ENCODE measurements at regions not wholly inside any gene's neighbourhood (a gene's known extent, or its start where the extent isn't known, plus 50 kb on each side); places are given as distances from the start of the nearest gene placed in this dataset.

GRCh38 chr12:127650626-127651025 lies 616.3 kb upstream of the TMEM132C start:
- TF ChIP-seq CTCF (conservative IDR thresholded peaks at IDR 0.05; ENCODE audit: low read depth) = no peak
- POLR2A ChIA-PET (ENCODE audit: low non-redundant PET) = no interaction called here
- H3K27ac ChIP-seq = no peak overlapping the region
- no peak for DNase-seq (ENCODE audit: low spot score)
- CTCF ChIA-PET = no interaction called here

DNA sequence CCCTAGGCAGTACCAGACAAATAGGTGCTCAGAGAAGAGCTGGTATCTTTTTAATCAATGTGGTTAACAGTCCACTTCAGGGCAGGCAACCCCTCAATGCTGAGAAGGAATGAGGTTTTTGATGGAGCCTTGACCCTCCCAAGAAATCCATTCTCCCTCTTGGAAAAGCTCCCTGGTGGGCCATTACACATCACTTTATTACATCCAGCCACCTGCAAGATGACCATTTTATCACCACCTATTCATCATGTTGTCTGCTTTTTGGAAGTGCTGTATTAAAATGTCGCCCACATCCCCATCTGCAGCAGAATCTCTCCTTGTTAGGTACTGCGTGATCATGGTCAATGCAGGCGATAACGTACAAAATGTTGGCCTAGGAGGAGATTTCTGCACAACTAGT lies 614.7 kb upstream of the TMEM132C start:
- no peak overlapping the region for H3K27ac ChIP-seq
- ChIA-PET POLR2A (ENCODE audit: low non-redundant PET) (no interaction called here), CTCF (no interaction called here)
- DNase-seq (ENCODE audit: low spot score) = no peak
- TF ChIP-seq CTCF (conservative IDR thresholded peaks at IDR 0.05; ENCODE audit: low read depth) = no peak

- CTCF ChIA-PET = no interaction called here
- H3K27ac ChIP-seq = no peak overlapping the region
- POLR2A ChIA-PET (ENCODE audit: low non-redundant PET) = no interaction called here
- no peak for TF ChIP-seq CTCF (conservative IDR thresholded peaks at IDR 0.05; ENCODE audit: low read depth)
- no peak for DNase-seq (ENCODE audit: low spot score)
Observed at GRCh38 chr12:127654383-127654985, 612.5 kb upstream of the TMEM132C start.

- ChIA-PET CTCF (interaction anchor here (0.7 kb wide), 1 partner anchor 654 kb away, joined by 4 read pairs; no protein-coding TSS in a partner anchor), POLR2A (ENCODE audit: low non-redundant PET) (no interaction called here)
- DNase-seq (ENCODE audit: low spot score) = no peak
- TF ChIP-seq CTCF (conservative IDR thresholded peaks at IDR 0.05; ENCODE audit: low read depth) = no peak
- no peak overlapping the region for H3K27ac ChIP-seq
Observed at GRCh38 chr12:127655691-127656090, 611.3 kb upstream of the TMEM132C start.

DNA sequence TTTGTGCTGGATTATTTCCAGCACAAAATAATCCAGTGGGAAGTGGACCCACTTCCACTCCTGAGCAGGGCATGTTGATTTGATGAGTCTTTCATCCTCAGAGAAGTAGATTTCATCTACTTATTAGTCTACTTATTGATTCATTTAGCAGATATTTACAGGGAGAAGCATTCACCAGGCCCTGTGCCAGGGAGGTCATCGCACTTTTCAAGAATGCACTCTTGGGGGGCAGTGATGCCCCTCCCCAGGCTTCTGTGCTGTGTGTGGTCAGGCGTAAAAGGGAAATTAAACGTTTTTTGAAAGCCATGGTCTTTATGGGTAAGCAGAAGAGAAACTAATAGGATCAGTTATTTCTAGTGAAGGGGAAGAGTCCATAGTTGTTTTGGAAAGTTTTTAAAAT lies 610.7 kb upstream of the TMEM132C start:
- H3K27ac ChIP-seq = no peak overlapping the region
- no peak for DNase-seq (ENCODE audit: low spot score)
- ChIA-PET CTCF (interaction anchor here (0.7 kb wide), 1 partner anchor 654 kb away, joined by 4 read pairs; no protein-coding TSS in a partner anchor), POLR2A (ENCODE audit: low non-redundant PET) (no interaction called here)
- TF ChIP-seq CTCF (conservative IDR thresholded peaks at IDR 0.05; ENCODE audit: low read depth) = no peak

- no peak overlapping the region for H3K27ac ChIP-seq
- CTCF ChIA-PET = no interaction called here
- no peak for TF ChIP-seq CTCF (conservative IDR thresholded peaks at IDR 0.05; ENCODE audit: low read depth)
- no peak for DNase-seq (ENCODE audit: low spot score)
- POLR2A ChIA-PET (ENCODE audit: low non-redundant PET) = no interaction called here
Observed at GRCh38 chr12:127657036-127657435, 609.9 kb upstream of the TMEM132C start.

Measured in RWPE1 (cell line).